Left ventricle myocardium inferior (tissue), 1 donor: ENCODE measurements at regions not wholly inside any gene's neighbourhood (a gene's known extent, or its start where the extent isn't known, plus 50 kb on each side); places are given as distances from the start of the nearest gene placed in this dataset.

Experiments
- DNase-seq: peaks from one replicate; pipeline ENCODE4 v3.0.0-alpha.2; 2020
- H3K27ac ChIP-seq: fragments of 200-600 bp; replicated peaks from 2 replicates; pipeline ENCODE4 v1.8.0; 2021
- H3K27me3 ChIP-seq: fragments of 200-600 bp; 2 replicates; pipeline ENCODE4 v1.8.0; 2021; ENCODE audit warnings: low read depth
- H3K36me3 ChIP-seq: fragments of 200-600 bp; 2 replicates; pipeline ENCODE4 v1.8.0; 2021
- H3K4me1 ChIP-seq: fragments of 200-600 bp; 2 replicates; pipeline ENCODE4 v1.8.0; 2021
- H3K4me3 ChIP-seq: fragments of 200-600 bp; 2 replicates; pipeline ENCODE4 v1.8.0; 2021; ENCODE audit warnings: mild to moderate bottlenecking, moderate library complexity
- H3K9me3 ChIP-seq: fragments of 200-600 bp; replicated peaks from 2 replicates; pipeline ENCODE4 v1.8.0; 2021
- CTCF ChIP-seq: fragments of 200-600 bp; IDR thresholded peaks from 2 replicates; pipeline ENCODE4 v1.8.0; 2021; ENCODE audit warnings: antibody characterized with exemption, mild to moderate bottlenecking, borderline replicate concordance
- intact Hi-C: fragments of 100-400 bp; cut with micrococcal nuclease; formaldehyde crosslinking; loops from one replicate; pipeline ENCODE4 v1.11.0; 2022
- donor health status: DM: no; HTN: yes; CAD: no; lungs with severe emphysema.

GRCh38 chr10:75319274-75319673, 82.3 kb downstream of the ZNF503 start:
- H3K27ac ChIP-seq: no peak overlapping the region
- H3K9me3 ChIP-seq: peaks cover 66% of the 10 kb centered on the region

GRCh38 chr10:75314570-75314969, 78.8 kb upstream of the COMTD1 start:
- Histone ChIP-seq H3K36me3 (no peaks in the 10 kb centered on the region), H3K27ac (no peak overlapping the region), H3K4me3 (no peak overlapping the region), H3K9me3 (peaks cover 49% of the 10 kb centered on the region), H3K27me3 (no peaks in the 10 kb centered on the region), H3K4me1 (no peaks in the 10 kb centered on the region)
- intact Hi-C loops: no loop called here
- no peak for DNase-seq
- no peak for TF ChIP-seq CTCF

More at GRCh38 chr10:75319274-75319673, 82.3 kb downstream of the ZNF503 start:
- Histone ChIP-seq H3K36me3 (no peaks in the 10 kb centered on the region), H3K27me3 (no peaks in the 10 kb centered on the region), H3K4me3 (no peak overlapping the region), H3K4me1 (no peaks in the 10 kb centered on the region)
- no peak for TF ChIP-seq CTCF
- intact Hi-C loops: no loop called here
- no peak for DNase-seq

- Histone ChIP-seq H3K27ac (no peak overlapping the region), H3K4me3 (no peak overlapping the region), H3K9me3 (peaks cover 31% of the 10 kb centered on the region), H3K27me3 (no peaks in the 10 kb centered on the region), H3K4me1 (no peaks in the 10 kb centered on the region), H3K36me3 (no peaks in the 10 kb centered on the region)
- no peak for DNase-seq
- TF ChIP-seq CTCF: no peak
- intact Hi-C loops: no loop called here
Measured at GRCh38 chr10:75312440-75312839, 76.7 kb upstream of the COMTD1 start.

- no peaks in the 10 kb centered on the region for H3K4me1 ChIP-seq
- TF ChIP-seq CTCF: no peak
Measured at GRCh38 chr10:75305675-75306074, 69.9 kb upstream of the COMTD1 start.

GRCh38 chr10:75304741-75305390, 69.1 kb upstream of the COMTD1 start:
- Histone ChIP-seq H3K27ac (no peak overlapping the region), H3K27me3 (no peaks in the 10 kb centered on the region), H3K9me3 (peaks cover 14% of the 10 kb centered on the region), H3K36me3 (no peaks in the 10 kb centered on the region), H3K4me1 (no peaks in the 10 kb centered on the region), H3K4me3 (no peak overlapping the region)
- no peak for DNase-seq
- no peak for TF ChIP-seq CTCF
- intact Hi-C loops: no loop called here

More at GRCh38 chr10:75305675-75306074, 69.9 kb upstream of the COMTD1 start:
- no peaks in the 10 kb centered on the region for H3K36me3 ChIP-seq
- no peak overlapping the region for H3K4me3 ChIP-seq
- peaks cover 12% of the 10 kb centered on the region for H3K9me3 ChIP-seq
- no peaks in the 10 kb centered on the region for H3K27me3 ChIP-seq
- no peak for DNase-seq
- intact Hi-C loops: no loop called here
- H3K27ac ChIP-seq: no peak overlapping the region

GRCh38 chr10:75304313-75304712, 68.6 kb upstream of the COMTD1 start:
- no peak overlapping the region for H3K4me3 ChIP-seq
- H3K27ac ChIP-seq: no peak overlapping the region
- H3K9me3 ChIP-seq: peaks cover 20% of the 10 kb centered on the region
- H3K27me3 ChIP-seq: no peaks in the 10 kb centered on the region
- no peaks in the 10 kb centered on the region for H3K4me1 ChIP-seq
- intact Hi-C loops: no loop called here
- no peak for TF ChIP-seq CTCF
- no peak for DNase-seq
- no peaks in the 10 kb centered on the region for H3K36me3 ChIP-seq
